ENCODE measurements at regions not wholly inside any gene's neighbourhood (a gene's known extent, or its start where the extent isn't known, plus 50 kb on each side); places are given as distances from the start of the nearest gene placed in this dataset.
"Not testable (repeated sequence)": the region's sequence is repeated elsewhere in the genome, so short reads cannot be mapped to it uniquely, and the experiment has no call there.

DNA sequence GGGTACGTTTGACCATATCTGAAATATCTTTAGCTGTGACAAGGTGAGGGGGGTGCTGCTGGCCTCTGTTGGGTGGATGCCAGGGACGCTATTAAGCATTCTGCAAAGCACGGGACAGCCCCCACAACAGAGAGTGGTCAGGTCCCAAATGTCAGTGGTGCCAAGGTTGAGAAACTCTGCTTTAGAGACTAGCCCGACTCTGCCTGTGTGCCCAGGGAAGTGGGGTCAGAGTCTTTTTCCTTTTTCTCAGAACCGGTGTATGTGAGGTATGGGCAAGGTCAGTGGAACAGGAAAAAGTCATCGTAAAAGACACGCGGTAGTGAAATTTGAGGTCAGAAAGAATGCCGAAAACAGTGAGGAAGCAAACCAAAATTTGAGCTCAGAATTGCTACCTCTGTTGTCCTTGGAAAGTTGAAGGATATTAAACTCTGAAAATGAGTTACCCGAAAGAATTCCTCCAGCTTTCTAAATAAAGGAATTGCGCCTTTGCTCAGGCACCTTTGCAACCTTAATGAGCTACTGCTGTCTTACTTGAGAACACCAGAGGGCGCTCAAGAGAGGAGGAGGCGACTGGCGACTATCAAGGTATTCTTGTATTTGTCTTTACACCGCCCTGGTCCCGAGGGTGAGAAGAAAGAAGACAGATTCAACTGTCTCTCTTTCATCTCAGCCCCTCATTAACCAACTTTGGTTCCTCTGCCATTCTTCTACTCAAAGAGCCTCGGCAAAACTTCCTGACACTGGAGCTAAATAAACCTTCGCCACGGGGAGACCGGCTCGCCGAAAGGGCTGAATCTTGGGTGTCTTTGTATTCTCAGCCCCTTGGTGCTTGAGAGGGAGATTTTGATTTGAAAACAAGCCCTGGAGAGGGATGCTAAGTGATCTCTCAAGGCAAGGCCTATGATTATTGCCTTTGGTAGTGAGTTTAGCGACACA lies 85.4 kb upstream of the OLIG2 start:
- DNase-seq = peak; percentile 15

DNA sequence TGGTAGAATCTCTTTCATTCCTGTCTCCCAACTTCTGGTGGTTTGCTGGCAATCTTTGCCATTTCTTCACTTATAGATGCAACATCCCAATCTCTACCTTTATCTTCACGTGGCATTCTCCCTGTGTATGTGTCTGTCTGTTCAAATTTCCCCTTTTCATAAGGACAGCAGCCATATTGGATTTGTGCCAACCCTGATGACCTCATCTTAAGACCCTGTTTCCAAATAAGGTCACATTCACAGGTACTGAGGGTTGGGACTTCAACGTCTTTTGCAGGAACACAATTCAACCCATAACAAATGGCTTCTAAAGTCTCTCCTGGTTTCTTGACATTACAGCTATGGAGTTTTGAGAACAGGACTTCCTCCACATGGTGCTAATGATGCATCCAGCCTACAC lies 84.5 kb upstream of the OLIG2 start:
- no peak for DNase-seq

DNA sequence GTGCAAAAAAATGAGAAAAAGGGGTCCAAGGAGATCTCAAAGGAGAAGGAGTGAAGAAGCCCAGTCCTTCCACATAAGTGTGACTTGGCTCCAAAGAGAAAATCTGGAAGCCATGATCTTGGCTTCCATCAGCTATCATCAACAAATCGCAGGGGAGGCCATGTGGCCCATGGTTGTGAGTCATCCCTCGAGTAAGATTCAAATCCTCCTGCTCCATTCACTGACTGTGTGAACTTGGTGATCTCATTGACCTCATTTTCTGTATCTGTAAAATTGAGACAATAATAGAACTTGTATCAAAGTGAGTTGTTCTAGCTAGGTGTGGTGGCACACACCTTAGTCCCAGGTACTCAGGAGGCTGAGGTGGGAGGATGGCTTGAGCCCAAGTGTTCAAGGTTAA lies 79.1 kb upstream of the OLIG2 start:
- no peak for DNase-seq

DNA sequence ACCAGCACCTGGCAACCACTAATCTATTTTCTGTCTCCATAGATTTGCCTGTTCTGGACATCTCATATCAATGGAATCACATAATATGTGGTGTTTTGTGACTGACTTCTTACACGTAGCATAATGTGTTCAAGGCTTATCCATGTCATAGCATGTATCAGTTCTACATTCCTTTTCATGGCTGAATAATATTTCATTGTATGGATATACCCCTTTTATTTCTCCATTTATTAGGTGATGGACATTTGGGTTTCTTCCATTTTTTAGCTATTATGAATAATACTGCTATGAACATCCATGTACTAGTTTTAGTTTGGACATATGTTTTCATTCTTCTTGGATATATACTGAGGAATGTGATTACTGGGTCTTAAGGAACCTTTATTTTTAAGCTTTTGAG lies 78.0 kb upstream of the OLIG2 start:
- no peak for DNase-seq

DNA sequence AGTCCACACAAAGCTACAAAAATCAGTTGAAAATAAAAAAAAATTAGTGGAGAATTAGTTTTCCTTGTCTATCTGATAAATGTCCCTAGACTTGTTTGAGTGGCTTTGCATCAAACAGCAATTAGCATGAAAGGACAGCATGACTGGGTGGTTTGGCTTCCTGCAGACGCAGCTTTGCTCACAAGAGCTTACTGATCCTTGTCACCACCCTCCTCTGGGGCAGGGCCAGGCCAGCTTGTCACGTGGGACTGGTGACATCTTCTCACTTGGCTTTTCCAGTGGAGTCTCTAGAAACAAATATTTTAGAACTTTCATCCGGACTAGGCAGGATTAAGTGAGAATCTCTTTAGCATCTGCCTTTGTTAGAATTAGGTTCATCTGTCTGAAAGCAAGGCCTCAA lies 76.0 kb upstream of the OLIG2 start:
- DNase-seq = no peak

DNA sequence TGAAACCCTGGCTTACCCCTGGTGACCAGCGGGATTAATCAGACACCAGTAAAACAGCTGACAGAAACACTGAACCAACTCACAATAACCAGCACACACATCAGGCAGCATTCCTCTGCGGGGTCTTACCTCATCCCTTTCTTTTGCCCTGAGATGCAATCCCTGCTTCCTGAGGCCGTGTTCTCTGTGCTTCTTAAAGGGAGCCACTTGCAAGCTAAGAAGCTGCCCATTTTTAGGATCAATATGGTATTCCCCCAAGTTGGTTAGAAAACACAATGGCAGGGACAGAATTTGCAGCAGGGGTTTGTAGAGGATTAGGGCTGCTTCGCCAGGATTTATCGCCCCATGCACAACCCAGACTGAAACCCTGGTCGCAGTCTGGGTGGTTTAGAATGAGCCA lies 74.7 kb upstream of the OLIG2 start:
- DNase-seq = no peak

DNA sequence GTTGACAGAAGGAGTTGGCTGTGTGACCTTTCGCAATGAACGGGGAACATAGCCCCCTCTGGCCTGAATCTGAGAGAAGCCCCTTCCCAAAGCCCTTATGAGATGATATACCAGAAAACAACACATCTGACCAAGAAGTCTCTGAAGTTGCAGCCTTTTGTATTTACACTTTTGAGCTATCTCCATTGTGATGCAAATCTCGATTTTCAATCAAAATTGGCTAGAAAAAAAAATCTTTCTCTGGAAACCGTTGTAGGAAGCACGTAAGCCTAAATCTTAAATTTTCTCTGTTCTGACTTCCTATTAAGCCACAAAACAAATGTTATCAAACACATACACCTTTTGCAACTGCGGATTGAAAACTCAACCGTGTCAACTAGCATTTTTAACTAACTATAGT lies 71.4 kb upstream of the OLIG2 start:
- no peak for DNase-seq

DNA sequence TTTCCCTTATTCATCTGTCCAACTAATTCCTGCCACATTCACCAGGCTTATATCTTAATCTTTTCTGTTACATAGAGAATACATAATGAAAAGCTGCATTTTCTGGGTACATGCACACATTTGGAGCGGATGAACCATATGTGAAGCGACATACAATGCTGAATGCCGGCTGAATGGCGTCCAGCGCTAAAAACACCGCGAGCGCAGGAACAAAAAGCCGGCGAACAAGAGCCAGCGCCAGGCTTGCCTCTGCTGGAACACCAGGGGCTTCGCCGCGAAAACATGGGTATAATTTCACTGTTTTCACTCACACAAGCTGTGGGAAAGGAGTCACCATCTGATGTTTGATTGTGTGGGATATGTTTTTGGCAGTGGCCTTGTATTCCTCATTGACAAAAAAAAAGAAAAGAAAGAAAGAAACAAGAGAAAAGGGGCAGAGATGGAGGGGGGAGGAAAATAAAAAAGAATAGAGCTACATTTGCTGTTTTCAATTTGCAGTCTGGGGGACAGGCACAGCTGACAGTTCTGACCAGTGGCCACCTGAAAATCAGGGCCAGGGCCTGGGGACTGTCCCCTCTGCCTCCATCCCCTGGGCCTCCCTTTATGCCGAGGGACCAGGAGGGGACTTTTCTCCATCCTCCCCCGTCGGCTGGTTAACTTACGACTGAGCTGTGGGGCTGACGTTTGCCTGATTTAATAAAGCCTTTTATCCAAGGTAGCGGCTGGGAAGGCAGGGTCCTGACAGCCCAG lies 70.2 kb upstream of the OLIG2 start:
- DNase-seq = no peak

DNA sequence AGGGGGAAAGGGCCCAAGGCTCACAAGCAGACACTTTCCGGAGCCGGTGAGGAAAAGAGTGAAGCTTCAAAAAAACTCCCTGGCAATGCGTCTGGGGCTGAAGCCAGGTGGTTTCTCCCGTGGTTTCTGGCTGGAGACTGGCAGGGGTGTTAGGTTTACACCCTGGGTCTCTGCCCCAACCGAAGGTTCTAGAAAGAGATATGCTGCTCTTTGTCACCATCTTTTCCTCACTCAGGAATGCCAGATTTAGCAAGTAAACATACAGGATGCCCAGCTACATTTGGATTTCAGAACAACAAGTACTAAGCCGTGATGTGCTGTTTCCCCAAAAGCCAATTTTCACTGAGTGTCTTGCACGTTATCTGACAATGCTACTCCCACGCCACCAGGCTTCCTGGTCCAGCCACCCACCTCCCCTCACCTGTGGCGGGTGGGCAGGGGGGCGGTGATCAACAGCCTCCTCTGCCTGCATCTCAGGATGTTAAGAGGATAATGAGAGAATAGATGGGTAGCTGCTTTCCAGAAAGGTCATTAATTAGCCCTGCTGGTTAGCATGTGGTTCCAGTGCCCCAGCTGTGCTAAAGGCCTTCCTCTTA lies 69.6 kb upstream of the OLIG2 start:
- DNase-seq = no peak

DNA sequence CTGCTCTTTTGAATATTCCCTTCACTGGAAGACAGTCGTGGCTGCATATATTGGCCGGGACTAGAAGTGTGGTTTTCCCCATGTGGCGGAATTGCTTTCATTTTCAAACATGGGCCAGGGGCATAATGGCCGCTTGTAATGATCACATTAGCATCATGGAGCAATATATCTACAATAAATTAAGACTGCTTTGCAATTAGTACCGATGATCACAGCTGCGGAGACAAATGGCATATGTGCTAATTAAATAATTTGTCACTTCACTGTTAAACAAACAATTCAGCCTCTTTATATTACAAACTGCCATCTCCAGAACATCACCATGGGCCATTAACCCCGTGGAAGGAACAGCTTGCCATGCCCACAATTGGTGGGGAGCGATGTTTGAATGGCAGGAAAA lies 68.2 kb upstream of the OLIG2 start:
- DNase-seq = no peak

DNA sequence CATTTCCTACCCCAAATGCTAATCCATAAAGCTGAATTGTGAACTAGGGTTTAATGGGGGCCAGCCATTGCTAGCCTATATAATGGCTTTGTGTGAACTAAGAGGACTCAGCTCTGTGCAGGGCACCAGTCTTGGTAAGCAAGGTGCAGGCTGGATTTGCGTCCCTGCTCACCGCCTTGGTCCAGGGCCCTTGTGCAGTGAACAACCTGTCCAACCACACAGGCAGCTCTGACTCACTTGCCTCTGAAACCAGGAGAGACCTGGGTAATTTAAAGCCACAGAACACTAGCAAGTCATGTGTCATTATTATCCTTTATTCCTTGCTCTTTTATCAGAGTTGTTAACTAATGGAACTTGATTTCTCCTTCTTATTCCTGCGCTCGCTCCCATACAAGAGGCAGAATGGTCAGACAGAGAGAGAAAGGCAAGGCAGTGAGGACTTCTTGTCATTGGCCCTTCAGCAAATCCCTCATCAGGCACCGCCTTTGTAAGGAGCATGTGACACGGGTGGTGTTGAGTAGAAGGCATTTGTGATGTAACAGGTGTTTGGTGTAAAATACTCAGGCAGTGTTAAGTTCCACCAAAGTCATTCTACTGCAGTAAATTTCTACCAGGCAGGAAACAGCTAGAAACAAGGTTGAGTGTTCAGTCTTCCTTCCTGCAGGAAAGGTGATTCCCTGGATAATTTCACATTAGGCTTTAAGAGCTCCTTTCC lies 67.3 kb upstream of the OLIG2 start:
- DNase-seq = no peak

DNA sequence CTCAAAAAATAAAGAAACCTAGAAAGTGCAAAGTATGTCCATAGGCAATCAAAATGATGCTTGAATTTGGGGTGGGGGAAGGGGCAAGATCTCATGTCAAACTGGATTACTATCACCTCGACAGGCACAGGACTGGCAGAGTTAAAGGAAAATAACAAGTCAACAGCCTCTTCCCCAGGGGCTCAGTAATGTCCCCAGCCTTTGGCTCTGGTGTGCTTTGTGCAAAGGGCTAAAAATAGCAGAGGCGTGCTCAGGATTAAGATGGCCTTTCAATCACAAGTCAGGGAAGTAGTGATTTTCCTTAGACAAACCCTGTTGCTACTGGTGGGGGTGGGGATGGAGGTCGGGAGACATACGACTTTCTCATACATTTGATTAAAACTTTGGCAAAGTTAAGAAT lies 63.5 kb upstream of the OLIG2 start:
- no peak for DNase-seq

DNA sequence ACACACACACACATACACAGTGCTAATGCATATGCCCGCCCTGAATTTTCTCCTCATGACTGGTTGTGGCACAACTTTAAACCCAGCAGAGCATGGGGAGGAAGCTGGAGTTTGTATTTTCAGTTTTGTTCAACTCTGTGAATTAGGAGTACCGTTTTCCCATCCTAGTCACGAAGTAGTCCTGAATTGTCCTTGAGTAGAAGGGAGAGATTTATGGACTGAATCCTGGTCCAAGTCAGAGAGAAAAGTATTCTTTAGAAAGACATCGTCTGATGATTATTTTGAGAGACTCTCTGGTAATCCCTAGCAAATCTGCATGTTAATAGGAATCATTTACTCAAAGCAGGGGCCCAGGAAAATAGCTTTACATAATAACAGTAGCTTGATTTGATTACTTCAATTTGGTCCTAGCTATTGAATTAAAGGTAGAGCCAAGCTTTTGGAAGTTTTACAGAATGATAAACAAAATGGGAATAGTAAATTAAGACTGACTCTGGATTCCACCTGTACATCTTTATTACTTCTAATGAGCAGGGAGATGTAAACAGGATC lies 60.5 kb upstream of the OLIG2 start:
- DNase-seq = no peak

DNA sequence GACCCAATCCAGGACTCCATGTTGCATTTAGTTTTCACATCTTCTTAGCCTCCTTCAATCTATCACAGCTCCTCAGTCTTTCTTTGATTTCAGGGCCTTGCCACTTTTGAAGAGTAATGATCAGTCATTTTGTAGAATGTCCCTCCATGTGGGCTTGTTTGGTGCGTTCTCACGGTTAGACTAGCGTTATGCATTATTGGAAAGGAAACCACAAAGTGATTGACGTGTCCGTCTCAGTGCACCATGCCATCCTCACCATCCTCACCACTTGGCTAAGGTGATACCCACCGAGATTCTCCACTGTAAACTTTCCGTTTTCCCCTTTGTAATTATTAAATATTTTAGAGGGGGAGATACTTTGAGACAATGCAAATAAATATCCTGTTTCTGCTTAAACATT lies 59.6 kb upstream of the OLIG2 start:
- no peak for DNase-seq

DNA sequence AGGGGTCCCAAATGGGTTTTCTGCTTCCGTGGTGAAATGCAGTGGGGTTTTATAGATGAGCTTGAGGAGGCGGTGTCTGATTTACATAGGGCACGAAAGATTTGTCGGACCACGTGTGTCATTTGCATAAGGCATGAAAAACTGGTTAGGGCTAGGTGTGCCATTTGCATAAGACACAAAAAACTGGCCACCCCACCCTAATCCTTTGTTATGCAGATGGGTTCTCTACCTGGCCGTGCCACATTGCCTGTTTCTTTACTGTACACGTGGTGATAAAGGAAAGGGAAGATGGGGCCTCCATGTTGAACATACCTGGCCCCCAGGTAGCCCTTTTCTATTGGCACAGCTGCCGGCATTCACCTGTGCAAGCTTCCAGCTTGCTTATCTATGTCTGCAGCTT lies 57.6 kb upstream of the OLIG2 start:
- DNase-seq = not testable (repeated sequence)

DNA sequence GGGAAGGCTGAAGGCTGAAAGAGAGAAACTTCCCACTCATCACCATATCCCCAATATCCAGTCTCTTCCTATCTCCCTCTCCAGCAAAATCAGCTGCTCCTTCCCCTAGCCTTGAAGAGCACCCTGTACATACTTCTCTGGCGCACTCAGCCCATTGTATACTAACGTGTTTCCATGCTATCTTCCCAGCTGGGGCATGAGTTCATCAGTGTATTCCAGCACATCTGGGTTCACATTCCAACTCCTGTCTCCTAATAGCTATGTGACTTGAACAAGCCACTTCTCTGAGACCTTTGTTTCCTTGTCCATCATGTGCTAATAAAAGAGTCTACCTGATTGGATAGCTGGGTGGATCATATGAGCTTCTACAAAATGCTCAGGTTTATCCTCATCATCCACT lies 51.1 kb upstream of the OLIG2 start:
- DNase-seq = no peak

DNA sequence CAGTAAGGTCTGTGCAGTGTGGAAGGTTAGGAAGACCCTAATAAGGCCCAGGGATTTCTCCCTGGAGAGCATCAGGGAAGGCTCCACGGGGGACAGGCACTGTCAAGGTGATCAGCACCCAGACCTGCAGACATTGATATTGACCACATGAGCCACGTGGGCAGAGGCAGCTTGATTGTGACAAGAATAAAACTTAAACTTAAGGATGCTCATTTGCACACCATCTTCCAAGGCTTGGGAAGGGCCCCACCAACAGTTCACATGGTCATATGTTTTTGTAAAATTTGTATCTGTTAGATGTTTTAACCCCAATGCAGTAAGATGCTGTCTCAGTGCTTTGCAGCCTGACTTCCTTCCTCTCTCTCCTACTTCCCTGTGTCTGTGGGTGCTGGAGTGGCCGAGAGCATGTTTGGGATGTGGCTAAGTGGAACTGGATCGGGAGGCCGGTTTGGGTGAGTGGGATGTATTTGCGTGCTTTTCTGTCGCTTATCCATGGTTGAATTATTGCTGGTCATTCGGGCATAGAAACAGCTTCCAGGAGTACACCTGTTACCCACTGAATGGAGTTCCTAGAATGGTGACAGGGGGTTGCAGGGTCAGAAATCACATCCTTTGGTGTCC lies 49.8 kb upstream of the OLIG2 start:
- DNase-seq = no peak
